DOHH2 (cell line): ENCODE measurements at regions not wholly inside any gene's neighbourhood (a gene's known extent, or its start where the extent isn't known, plus 50 kb on each side); places are given as distances from the start of the nearest gene placed in this dataset.

Source experiments
- EZH2phosphoT487 ChIP-seq: fragments of 200-600 bp; sonication (generic); IDR thresholded peaks from 2 replicates; pipeline ENCODE4 v1.6.1; 2017; ENCODE audit warnings: borderline replicate concordance, mild to moderate bottlenecking, antibody characterized with exemption, low read length, moderate library complexity, mixed read lengths
- TF ChIP-seq, protein P1 (sequence below): fragments of 200-600 bp; sonication (generic); IDR thresholded peaks from one replicate; pipeline ENCODE4 v1.5.1; 2014; ENCODE audit warnings: antibody characterized with exemption, mild to moderate bottlenecking, low read depth, low read length; ENCODE audit not compliant: poor library complexity, severe bottlenecking

DNA sequence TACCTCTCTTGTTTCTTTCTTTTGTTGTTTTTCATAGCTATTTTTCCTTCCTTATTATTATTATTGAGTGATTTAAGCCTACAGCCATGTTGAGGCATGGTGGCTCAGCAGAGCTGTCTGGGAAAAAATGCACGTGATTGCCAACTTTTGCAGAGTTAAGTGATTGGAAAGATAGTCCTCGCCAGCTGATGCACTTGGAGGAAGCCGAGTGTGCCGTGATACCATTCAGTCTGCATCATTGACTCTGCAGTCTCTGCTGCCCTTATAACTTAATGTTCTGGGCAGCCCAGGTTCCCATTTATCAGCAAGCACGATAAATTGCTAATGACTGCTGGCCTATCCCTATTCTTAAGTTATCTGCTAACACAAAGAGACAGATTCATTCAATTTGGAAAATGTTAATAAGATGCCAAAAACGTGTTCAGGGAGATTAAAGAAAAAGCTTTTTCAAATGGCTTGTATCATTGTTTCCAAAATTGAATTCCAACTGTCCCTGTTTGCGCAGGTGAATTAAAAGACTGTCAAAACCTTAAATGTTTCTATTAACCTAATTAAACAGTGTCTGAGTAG, 232.9 kb upstream of the NPY start:
- TF ChIP-seq, protein P1, sequence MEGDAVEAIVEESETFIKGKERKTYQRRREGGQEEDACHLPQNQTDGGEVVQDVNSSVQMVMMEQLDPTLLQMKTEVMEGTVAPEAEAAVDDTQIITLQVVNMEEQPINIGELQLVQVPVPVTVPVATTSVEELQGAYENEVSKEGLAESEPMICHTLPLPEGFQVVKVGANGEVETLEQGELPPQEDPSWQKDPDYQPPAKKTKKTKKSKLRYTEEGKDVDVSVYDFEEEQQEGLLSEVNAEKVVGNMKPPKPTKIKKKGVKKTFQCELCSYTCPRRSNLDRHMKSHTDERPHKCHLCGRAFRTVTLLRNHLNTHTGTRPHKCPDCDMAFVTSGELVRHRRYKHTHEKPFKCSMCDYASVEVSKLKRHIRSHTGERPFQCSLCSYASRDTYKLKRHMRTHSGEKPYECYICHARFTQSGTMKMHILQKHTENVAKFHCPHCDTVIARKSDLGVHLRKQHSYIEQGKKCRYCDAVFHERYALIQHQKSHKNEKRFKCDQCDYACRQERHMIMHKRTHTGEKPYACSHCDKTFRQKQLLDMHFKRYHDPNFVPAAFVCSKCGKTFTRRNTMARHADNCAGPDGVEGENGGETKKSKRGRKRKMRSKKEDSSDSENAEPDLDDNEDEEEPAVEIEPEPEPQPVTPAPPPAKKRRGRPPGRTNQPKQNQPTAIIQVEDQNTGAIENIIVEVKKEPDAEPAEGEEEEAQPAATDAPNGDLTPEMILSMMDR, result no peak
- TF ChIP-seq EZH2phosphoT487, result no peak
